Pancreas (tissue), 10 donors: ENCODE measurements at regions not wholly inside any gene's neighbourhood (a gene's known extent, or its start where the extent isn't known, plus 50 kb on each side); places are given as distances from the start of the nearest gene placed in this dataset.

Experiments
- ATAC-seq, 4 donors: fragments of 200-7000 bp; cut with Tn5 transposase; one replicate each; pipeline versions ENCODE4 v1.8.0 to v1.9.1; 2020; ENCODE audit warnings: mild to moderate bottlenecking in 4 of 4, moderate library complexity in 4 of 4
- DNase-seq, 6 donors: peaks; one replicate each; pipeline ENCODE4 v3.0.0-alpha.2; 2020
- FAIRE-seq: peaks from 2 replicates; lab custom pipeline; 2012; peaks lifted over from hg19 to GRCh38; lab: Jason Lieb, UNC
- H3K27ac ChIP-seq, 4 donors: fragments of 200-600 bp; sonication (generic); 1 replicate in 3 of 4; 2 replicates in 1 of 4; pipeline versions ENCODE4 v1.5.0 to v1.8.0; 2020
- H3K27me3 ChIP-seq, 4 donors: fragments of 200-600 bp; one replicate each; pipeline ENCODE4 v1.8.0; 2021
- H3K36me3 ChIP-seq, 3 donors: fragments of 200-600 bp; sonication (generic) in 1 of 3; one replicate each; pipeline versions ENCODE4 v1.5.0 to v1.8.0; 2020 to 2021
- H3K4me1 ChIP-seq, 3 donors: fragments of 200-600 bp; one replicate each; pipeline ENCODE4 v1.8.0; 2021
- H3K4me3 ChIP-seq, 4 donors: fragments of 200-600 bp; sonication (generic) in 2 of 4; one replicate each; pipeline versions ENCODE4 v1.5.0 to v1.8.0; 2020 to 2021
- H3K9me3 ChIP-seq, 4 donors: fragments of 200-600 bp; one replicate each; pipeline ENCODE4 v1.8.0; 2021
- CTCF ChIP-seq, 4 donors: fragments of 200-600 bp; sonication (generic) in 3 of 4; IDR thresholded peaks; one replicate each; pipeline versions ENCODE4 v1.5.0 to v1.8.0; 2021; ENCODE audit warnings: antibody characterized with exemption in 4 of 4
- WGBS, 2 donors: extraction: QIAGEN DNeasy Blood & Tissue Kit; methylation state at CpG; one replicate each; pipeline ENCODE4 v1.1.7; 2013; 5-methylcytosine and 5-hydroxymethylcytosine counted together
- intact Hi-C, 3 donors: fragments of 100-400 bp; cut with DNase I; formaldehyde crosslinking; loops; one replicate each; pipeline versions ENCODE4 v1.11.1 to v1.14.2; 2022
- donor health status: healthy with polysubstance abuse.
- donor health status: DM: no; HTN: no; CAD: no; lungs with moderate emphysema.
- donor health status: DM: no; HTN: no; CAD: no.
- donor health status: control.
- donor health status: control.
- donor health status: Bipolar disorder and iron deficiency.
- donor health status: DM: yes; HTN: yes; CAD: no.
- donor health status: DM: no; HTN: no; CAD: no.
- donor health status: DM: no; HTN: no; CAD: no.
- donor health status: DM: yes; HTN: yes; CAD: no.

- 30 to 49% methylated on average over 1 of the region's 1 CpG for WGBS, 2 donors
- no peak for FAIRE-seq
- intact Hi-C loops, result no loop called here
These were observed 181.9 kb upstream of the KCNG1 start for GRCh38 chr20:51204794-51205193.

GRCh38 chr20:51204051-51204715 is 181.3 kb upstream of the KCNG1 start:
- intact Hi-C loops, result no loop called here
- WGBS, 2 donors, result 33 to 43% methylated on average over 3 of the region's 3 CpGs
- no peak for FAIRE-seq

More at GRCh38 chr20:51204794-51205193, 181.9 kb upstream of the KCNG1 start:
- Histone ChIP-seq H3K27me3 (peaks cover 0 to 2% (median under 1%) of the 10 kb centered on the region in 4 donors), H3K9me3 (no peaks in the 10 kb centered on the region), H3K4me3 (no peak overlapping the region), H3K27ac (no peak overlapping the region), H3K4me1 (no peaks in the 10 kb centered on the region), H3K36me3 (no peaks in the 10 kb centered on the region)
- no peak for TF ChIP-seq CTCF (IDR thresholded peaks at IDR 0.05)
- no peak for ATAC-seq
- no peak for DNase-seq

GRCh38 chr20:51202304-51202703 is 179.4 kb upstream of the KCNG1 start:
- intact Hi-C loops, result no loop called here
- WGBS, 2 donors, result 68 to 76% methylated on average over 10 of the region's 10 CpGs
- Histone ChIP-seq H3K27me3 (no peaks in the 10 kb centered on the region), H3K4me3 (no peak overlapping the region), H3K27ac (no peak overlapping the region), H3K9me3 (no peaks in the 10 kb centered on the region), H3K4me1 (no peaks in the 10 kb centered on the region), H3K36me3 (no peaks in the 10 kb centered on the region)
- ATAC-seq (no peak), FAIRE-seq (no peak), DNase-seq (no peak)
- no peak for TF ChIP-seq CTCF (IDR thresholded peaks at IDR 0.05)

More at GRCh38 chr20:51204051-51204715, 181.3 kb upstream of the KCNG1 start:
- H3K36me3 ChIP-seq, result no peaks in the 10 kb centered on the region
- H3K4me3 ChIP-seq, result no peak overlapping the region
- no peak for TF ChIP-seq CTCF (IDR thresholded peaks at IDR 0.05)
- no peaks in the 10 kb centered on the region for H3K9me3 ChIP-seq
- no peak for DNase-seq
- no peaks in the 10 kb centered on the region for H3K27me3 ChIP-seq
- no peaks in the 10 kb centered on the region for H3K4me1 ChIP-seq
- ATAC-seq, result no peak
- no peak overlapping the region for H3K27ac ChIP-seq

- no peak overlapping the region for H3K4me3 ChIP-seq
- H3K27me3 ChIP-seq, result no peaks in the 10 kb centered on the region
- H3K4me1 ChIP-seq, result no peaks in the 10 kb centered on the region
- intact Hi-C loops, result no loop called here
- no peak for TF ChIP-seq CTCF (IDR thresholded peaks at IDR 0.05)
- FAIRE-seq (no peak), ATAC-seq (no peak), DNase-seq (no peak)
- no peaks in the 10 kb centered on the region for H3K36me3 ChIP-seq
- no peaks in the 10 kb centered on the region for H3K9me3 ChIP-seq
- H3K27ac ChIP-seq, result no peak overlapping the region
- WGBS, 2 donors, result 76 to 85% methylated on average over 6 of the region's 6 CpGs
These were observed 177.0 kb upstream of the KCNG1 start for GRCh38 chr20:51199920-51200319.

- no peak overlapping the region for H3K4me3 ChIP-seq
- no peaks in the 10 kb centered on the region for H3K9me3 ChIP-seq
- FAIRE-seq (no peak), DNase-seq (no peak), ATAC-seq (no peak)
- intact Hi-C loops, result no loop called here
- no peaks in the 10 kb centered on the region for H3K36me3 ChIP-seq
- no peaks in the 10 kb centered on the region for H3K4me1 ChIP-seq
- no peak overlapping the region for H3K27ac ChIP-seq
- no peak for TF ChIP-seq CTCF (IDR thresholded peaks at IDR 0.05)
- H3K27me3 ChIP-seq, result no peaks in the 10 kb centered on the region
- 51% methylated on average over 6 of the region's 6 CpGs for WGBS, 2 donors
These were observed 176.1 kb upstream of the KCNG1 start for GRCh38 chr20:51198876-51199523.
